ENCODE measurements at regions not wholly inside any gene's neighbourhood (a gene's known extent, or its start where the extent isn't known, plus 50 kb on each side); places are given as distances from the start of the nearest gene placed in this dataset.

- TF ChIP-seq CTCF (conservative IDR thresholded peaks at IDR 0.05) (no peak), EZH2 (IDR thresholded peaks at IDR 0.05; ENCODE audit: low read depth) (no peak)
Measured at GRCh38 chr15:62991698-62992097, 50.8 kb upstream of the TPM1 start.
